ENCODE measurements at regions not wholly inside any gene's neighbourhood (a gene's known extent, or its start where the extent isn't known, plus 50 kb on each side); places are given as distances from the start of the nearest gene placed in this dataset.

DNA sequence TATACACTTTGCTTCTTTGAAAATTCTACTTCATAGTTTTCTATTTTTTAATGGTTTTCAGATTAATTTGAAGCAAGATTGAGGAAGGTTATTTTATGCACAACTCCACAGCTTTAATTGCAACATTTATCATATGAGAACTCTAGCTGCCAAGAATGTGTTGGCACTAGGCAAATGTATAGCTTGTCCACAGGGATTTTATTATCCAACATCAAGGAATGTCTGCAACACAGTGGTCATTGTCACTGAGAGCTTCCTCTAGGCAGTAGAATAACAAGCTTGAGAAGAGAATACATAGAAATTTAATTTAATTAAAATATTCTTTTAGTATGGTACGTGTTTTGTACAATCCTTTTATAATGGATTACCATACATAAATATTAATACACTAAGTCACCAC, 1600.8 kb downstream of the ARAP2 start:
- Histone ChIP-seq H3K27me3 (ENCODE audit: control insufficient read depth, insufficient read depth, low read length) (no peaks in the 10 kb centered on the region), H3K9me3 (ENCODE audit: control insufficient read depth, insufficient read depth, low read length) (no peaks in the 10 kb centered on the region)
- WGBS (ENCODE audit: insufficient coverage, insufficient read length) = no CpG with 5 or more reads among the region's 1 CpG

DNA sequence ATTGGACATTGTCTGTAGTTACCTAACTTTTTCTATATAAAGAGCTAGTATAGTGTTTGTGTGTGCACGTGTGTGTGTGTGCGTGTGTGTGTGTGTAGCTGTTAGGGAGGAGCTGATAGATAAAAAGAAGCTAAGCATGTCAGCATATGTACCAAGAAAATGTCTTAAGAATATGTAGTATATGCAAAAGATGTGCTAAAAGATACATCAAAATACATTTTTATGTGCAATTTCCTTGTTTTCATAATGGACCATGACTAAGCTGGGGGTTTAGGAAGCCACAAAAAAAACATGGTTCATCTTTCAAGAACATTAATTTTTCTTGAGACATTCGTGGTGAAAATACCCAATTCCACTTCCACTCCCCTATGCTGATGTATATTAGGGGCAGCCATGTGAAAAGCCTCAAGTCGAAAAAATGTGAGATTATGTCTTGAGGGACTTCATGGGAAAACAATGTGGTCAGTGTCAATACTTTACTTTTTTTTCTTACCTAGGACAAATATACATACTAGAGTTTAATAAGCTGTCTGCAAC, 1599.7 kb downstream of the ARAP2 start:
- Histone ChIP-seq H3K27me3 (ENCODE audit: control insufficient read depth, insufficient read depth, low read length) (no peaks in the 10 kb centered on the region), H3K4me1 (ENCODE audit: control insufficient read depth, insufficient read depth, low read length) (no peaks in the 10 kb centered on the region), H3K9me3 (ENCODE audit: control insufficient read depth, insufficient read depth, low read length) (no peaks in the 10 kb centered on the region), H3K4me3 (ENCODE audit: low read length) (no peak overlapping the region), H3K27ac (ENCODE audit: low read length) (no peak overlapping the region), H3K36me3 (ENCODE audit: control insufficient read depth, insufficient read depth, low read length) (no peaks in the 10 kb centered on the region)
- DNase-seq (ENCODE audit: low read depth, low spot score) = no peak
- WGBS (ENCODE audit: insufficient coverage, insufficient read length) = no CpG with 5 or more reads among the region's 4 CpGs

More for the DNA sequence above, 1600.8 kb downstream of the ARAP2 start:
- Histone ChIP-seq H3K36me3 (ENCODE audit: control insufficient read depth, insufficient read depth, low read length) (no peaks in the 10 kb centered on the region), H3K4me1 (ENCODE audit: control insufficient read depth, insufficient read depth, low read length) (no peaks in the 10 kb centered on the region), H3K4me3 (ENCODE audit: low read length) (no peak overlapping the region), H3K27ac (ENCODE audit: low read length) (no peak overlapping the region)
- no peak for DNase-seq (ENCODE audit: low read depth, low spot score)

DNA sequence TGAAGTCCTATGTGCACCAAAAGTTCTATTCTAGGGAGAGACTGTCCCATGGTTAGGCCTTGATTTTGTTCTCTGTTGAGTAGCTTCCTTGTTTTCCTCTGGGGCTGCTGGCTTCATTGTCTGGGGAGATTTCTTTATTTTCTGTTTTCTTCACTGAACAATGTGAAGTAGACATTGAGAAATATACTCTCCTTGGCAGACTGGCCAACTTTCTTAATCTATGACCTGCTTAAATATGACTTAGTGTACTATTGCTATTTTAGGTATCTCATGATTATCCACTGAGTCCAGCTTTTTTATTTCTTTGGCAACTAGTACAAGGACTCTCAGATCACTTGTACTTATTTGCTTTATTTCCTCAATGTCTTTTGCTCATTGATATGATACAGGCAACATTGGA, 1594.6 kb downstream of the ARAP2 start:
- no peaks in the 10 kb centered on the region for H3K27me3 ChIP-seq (ENCODE audit: control insufficient read depth, insufficient read depth, low read length)
- no peak overlapping the region for H3K4me3 ChIP-seq (ENCODE audit: low read length)
- H3K36me3 ChIP-seq (ENCODE audit: control insufficient read depth, insufficient read depth, low read length) = no peaks in the 10 kb centered on the region
- no peak for DNase-seq (ENCODE audit: low read depth, low spot score)
- H3K9me3 ChIP-seq (ENCODE audit: control insufficient read depth, insufficient read depth, low read length) = no peaks in the 10 kb centered on the region
- H3K27ac ChIP-seq (ENCODE audit: low read length) = no peak overlapping the region
- no peaks in the 10 kb centered on the region for H3K4me1 ChIP-seq (ENCODE audit: control insufficient read depth, insufficient read depth, low read length)

DNA sequence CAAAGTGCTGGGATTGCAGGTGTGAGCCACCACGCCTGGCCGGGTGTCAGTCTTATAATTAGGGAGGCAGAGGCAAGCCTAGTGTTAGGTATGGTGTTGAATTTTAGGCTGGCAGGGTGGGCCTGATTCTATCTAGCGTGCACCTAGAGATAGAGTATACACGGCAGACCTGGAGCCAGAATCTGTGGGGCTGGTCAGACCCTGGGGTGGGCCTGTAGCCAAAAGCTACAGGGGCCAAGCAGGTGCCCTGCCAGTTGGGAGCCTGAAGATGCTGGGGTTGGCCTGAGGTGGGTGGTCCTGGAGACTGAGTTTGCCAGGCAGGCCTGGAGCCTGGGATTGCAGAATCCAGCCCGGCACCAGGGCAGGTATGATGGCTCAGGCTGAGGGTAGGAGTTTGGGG, 1580.3 kb downstream of the ARAP2 start:
- Histone ChIP-seq H3K36me3 (ENCODE audit: control insufficient read depth, insufficient read depth, low read length) (no peaks in the 10 kb centered on the region), H3K27me3 (ENCODE audit: control insufficient read depth, insufficient read depth, low read length) (no peaks in the 10 kb centered on the region), H3K9me3 (ENCODE audit: control insufficient read depth, insufficient read depth, low read length) (no peaks in the 10 kb centered on the region), H3K27ac (ENCODE audit: low read length) (no peak overlapping the region), H3K4me1 (ENCODE audit: control insufficient read depth, insufficient read depth, low read length) (no peaks in the 10 kb centered on the region), H3K4me3 (ENCODE audit: low read length) (no peak overlapping the region)
- no CpG with 5 or more reads among the region's 5 CpGs for WGBS (ENCODE audit: insufficient coverage, insufficient read length)
- no peak for DNase-seq (ENCODE audit: low read depth, low spot score)

DNA sequence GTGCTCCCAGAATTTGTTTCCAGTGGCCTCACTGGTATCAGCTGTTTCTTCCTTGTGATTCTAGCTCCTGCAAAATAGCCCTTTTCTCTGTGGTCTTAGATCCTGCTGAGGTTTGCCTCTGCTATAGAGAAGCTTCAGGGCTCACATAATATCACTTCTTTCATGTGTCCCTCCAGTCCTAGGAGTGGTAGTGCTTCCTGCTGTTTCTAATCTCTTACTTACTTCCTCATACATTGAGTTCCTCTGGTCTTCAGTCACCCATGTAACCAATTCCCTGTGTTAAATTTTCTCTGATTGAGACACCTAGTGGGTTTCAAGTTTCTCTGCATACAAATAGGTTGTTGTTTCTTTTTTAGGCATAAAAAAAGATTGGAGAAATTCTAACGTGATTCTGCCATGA, 1567.9 kb downstream of the ARAP2 start:
- Histone ChIP-seq H3K4me1 (ENCODE audit: control insufficient read depth, insufficient read depth, low read length) (no peaks in the 10 kb centered on the region), H3K4me3 (ENCODE audit: low read length) (no peak overlapping the region), H3K27ac (ENCODE audit: low read length) (no peak overlapping the region), H3K27me3 (ENCODE audit: control insufficient read depth, insufficient read depth, low read length) (no peaks in the 10 kb centered on the region), H3K36me3 (ENCODE audit: control insufficient read depth, insufficient read depth, low read length) (no peaks in the 10 kb centered on the region), H3K9me3 (ENCODE audit: control insufficient read depth, insufficient read depth, low read length) (no peaks in the 10 kb centered on the region)
- WGBS (ENCODE audit: insufficient coverage, insufficient read length) = no CpG with 5 or more reads among the region's 1 CpG
- no peak for DNase-seq (ENCODE audit: low read depth, low spot score)

DNA sequence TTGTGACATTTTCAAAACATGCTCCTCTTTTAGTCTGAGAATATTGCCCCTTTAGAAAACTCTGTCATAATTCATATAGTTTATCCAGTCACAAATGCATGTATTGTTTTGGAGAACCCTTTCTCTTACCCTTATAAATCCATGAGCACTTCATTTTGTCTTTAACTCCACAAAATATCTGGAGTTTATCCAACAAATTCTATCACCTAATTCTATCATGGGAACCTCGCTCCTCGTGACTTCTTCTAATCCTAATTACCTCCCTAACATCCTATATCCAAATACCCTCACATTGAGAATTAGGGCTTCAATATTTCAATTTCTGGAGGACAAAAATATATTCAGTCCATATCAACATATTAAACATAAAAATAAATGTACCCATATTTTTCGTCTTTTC, 1565.9 kb downstream of the ARAP2 start:
- H3K9me3 ChIP-seq (ENCODE audit: control insufficient read depth, insufficient read depth, low read length) = no peaks in the 10 kb centered on the region
- 100% methylated on average over 2 of the region's 3 CpGs for WGBS (ENCODE audit: insufficient coverage, insufficient read length)
- no peak for DNase-seq (ENCODE audit: low read depth, low spot score)

DNA sequence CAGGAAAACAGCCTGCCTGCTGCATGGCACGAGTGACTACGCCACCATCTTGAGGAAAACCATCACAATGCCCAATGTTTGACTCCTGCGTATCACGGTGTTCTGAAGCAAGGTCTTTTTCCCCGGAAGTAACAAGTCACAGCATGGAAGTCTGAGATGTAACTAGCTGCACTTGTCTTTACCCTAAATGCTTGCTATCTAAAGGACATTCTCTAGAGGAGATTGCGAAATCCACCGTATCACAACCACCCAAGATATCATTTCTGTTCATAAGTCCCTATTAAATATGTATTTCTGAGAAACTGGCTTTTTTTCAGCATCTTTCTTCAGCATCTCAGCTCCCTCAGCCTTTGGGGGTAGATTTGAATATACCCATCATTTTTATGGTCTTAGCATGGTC, 1565.1 kb downstream of the ARAP2 start:
- WGBS (ENCODE audit: insufficient coverage, insufficient read length) = no CpG with 5 or more reads among the region's 7 CpGs
- no peaks in the 10 kb centered on the region for H3K27me3 ChIP-seq (ENCODE audit: control insufficient read depth, insufficient read depth, low read length)
- H3K4me3 ChIP-seq (ENCODE audit: low read length) = no peak overlapping the region
- H3K36me3 ChIP-seq (ENCODE audit: control insufficient read depth, insufficient read depth, low read length) = no peaks in the 10 kb centered on the region
- H3K9me3 ChIP-seq (ENCODE audit: control insufficient read depth, insufficient read depth, low read length) = no peaks in the 10 kb centered on the region
- no peaks in the 10 kb centered on the region for H3K4me1 ChIP-seq (ENCODE audit: control insufficient read depth, insufficient read depth, low read length)
- H3K27ac ChIP-seq (ENCODE audit: low read length) = no peak overlapping the region
- DNase-seq (ENCODE audit: low read depth, low spot score) = no peak

More for the DNA sequence above, 1565.9 kb downstream of the ARAP2 start:
- Histone ChIP-seq H3K4me3 (ENCODE audit: low read length) (no peak overlapping the region), H3K27me3 (ENCODE audit: control insufficient read depth, insufficient read depth, low read length) (no peaks in the 10 kb centered on the region), H3K36me3 (ENCODE audit: control insufficient read depth, insufficient read depth, low read length) (no peaks in the 10 kb centered on the region), H3K27ac (ENCODE audit: low read length) (no peak overlapping the region), H3K4me1 (ENCODE audit: control insufficient read depth, insufficient read depth, low read length) (no peaks in the 10 kb centered on the region)

DNA sequence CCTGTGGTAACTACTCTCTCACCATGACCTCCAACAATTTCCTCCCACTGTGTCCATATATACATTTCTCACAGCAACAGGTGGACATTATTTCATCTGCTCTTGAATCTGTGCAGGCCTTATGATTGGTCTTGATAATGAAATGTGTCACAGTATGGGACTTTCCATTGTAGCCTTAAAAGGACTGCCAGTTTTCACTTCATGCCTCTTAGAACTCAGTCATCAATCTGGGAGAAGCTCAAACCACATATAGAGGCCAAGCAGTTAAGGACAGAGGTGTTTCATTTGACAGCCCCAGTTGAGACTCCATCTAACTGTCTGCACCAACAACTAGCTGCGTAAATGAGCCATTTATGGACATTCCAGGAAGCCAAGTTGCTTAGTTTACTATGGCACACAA, 1534.8 kb downstream of the ARAP2 start:
- Histone ChIP-seq H3K36me3 (ENCODE audit: control insufficient read depth, insufficient read depth, low read length) (no peaks in the 10 kb centered on the region), H3K27me3 (ENCODE audit: control insufficient read depth, insufficient read depth, low read length) (no peaks in the 10 kb centered on the region), H3K27ac (ENCODE audit: low read length) (no peak overlapping the region), H3K4me3 (ENCODE audit: low read length) (no peak overlapping the region), H3K4me1 (ENCODE audit: control insufficient read depth, insufficient read depth, low read length) (no peaks in the 10 kb centered on the region), H3K9me3 (ENCODE audit: control insufficient read depth, insufficient read depth, low read length) (no peaks in the 10 kb centered on the region)
- WGBS (ENCODE audit: insufficient coverage, insufficient read length) = no CpG with 5 or more reads among the region's 1 CpG
- DNase-seq (ENCODE audit: low read depth, low spot score) = no peak

DNA sequence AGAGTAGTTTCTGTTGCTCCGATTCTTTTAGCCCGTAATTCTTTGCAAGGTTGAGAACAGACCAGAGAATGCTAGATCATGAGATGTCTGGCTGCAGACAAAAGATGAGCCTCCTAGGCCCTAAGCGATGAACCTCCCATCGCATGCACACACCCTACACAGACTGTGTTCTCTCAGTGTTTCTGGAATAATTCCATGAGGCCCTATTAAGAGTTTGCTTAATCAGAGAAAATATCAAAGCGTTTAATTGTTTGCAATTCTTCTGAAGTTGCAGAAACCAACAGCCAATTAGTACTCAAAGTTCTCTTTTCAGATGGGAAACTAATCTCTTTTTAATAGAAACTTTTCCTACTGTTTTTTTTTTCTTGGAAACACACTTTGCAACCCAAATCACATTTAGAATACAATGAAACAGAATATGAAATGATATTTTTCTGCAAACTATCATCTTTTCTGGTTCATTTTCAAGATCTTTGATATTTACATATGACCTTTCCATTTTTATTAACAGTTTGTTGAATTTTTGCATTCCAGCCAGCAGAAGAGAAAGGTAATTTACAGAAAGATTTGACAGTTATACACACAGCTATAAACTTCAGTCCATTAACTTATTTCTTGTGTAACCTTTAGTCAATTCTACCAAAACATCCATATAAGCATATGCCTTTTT, 1525.6 kb downstream of the ARAP2 start:
- Histone ChIP-seq H3K4me1 (ENCODE audit: control insufficient read depth, insufficient read depth, low read length) (no peaks in the 10 kb centered on the region), H3K27me3 (ENCODE audit: control insufficient read depth, insufficient read depth, low read length) (no peaks in the 10 kb centered on the region), H3K36me3 (ENCODE audit: control insufficient read depth, insufficient read depth, low read length) (no peaks in the 10 kb centered on the region), H3K9me3 (ENCODE audit: control insufficient read depth, insufficient read depth, low read length) (no peaks in the 10 kb centered on the region), H3K4me3 (ENCODE audit: low read length) (no peak overlapping the region), H3K27ac (ENCODE audit: low read length) (no peak overlapping the region)
- DNase-seq (ENCODE audit: low read depth, low spot score) = no peak
- WGBS (ENCODE audit: insufficient coverage, insufficient read length) = no CpG with 5 or more reads among the region's 5 CpGs

DNA sequence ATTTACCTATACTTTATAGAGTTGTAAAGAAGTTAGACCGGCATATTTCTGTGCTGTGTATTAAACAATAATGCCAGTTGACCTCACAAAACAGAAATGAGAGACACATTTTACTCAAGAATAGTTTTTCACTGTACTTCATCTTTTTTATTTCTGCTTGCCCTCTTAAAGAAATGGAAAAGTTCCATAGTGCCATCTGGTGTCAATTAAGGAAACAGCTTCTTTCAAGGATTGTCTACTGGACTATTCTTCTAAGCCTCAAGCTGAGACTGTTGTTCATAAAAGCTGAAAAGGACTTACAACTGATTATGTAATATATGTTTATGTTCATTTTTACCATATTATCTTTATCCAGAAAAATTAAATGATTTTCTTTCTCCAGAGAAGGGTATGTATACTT, 1523.7 kb downstream of the ARAP2 start:
- no peak overlapping the region for H3K27ac ChIP-seq (ENCODE audit: low read length)
- no CpG with 5 or more reads among the region's 1 CpG for WGBS (ENCODE audit: insufficient coverage, insufficient read length)
- no peaks in the 10 kb centered on the region for H3K4me1 ChIP-seq (ENCODE audit: control insufficient read depth, insufficient read depth, low read length)
- no peak for DNase-seq (ENCODE audit: low read depth, low spot score)
- H3K9me3 ChIP-seq (ENCODE audit: control insufficient read depth, insufficient read depth, low read length) = no peaks in the 10 kb centered on the region
- no peaks in the 10 kb centered on the region for H3K27me3 ChIP-seq (ENCODE audit: control insufficient read depth, insufficient read depth, low read length)
- no peaks in the 10 kb centered on the region for H3K36me3 ChIP-seq (ENCODE audit: control insufficient read depth, insufficient read depth, low read length)
- H3K4me3 ChIP-seq (ENCODE audit: low read length) = no peak overlapping the region

DNA sequence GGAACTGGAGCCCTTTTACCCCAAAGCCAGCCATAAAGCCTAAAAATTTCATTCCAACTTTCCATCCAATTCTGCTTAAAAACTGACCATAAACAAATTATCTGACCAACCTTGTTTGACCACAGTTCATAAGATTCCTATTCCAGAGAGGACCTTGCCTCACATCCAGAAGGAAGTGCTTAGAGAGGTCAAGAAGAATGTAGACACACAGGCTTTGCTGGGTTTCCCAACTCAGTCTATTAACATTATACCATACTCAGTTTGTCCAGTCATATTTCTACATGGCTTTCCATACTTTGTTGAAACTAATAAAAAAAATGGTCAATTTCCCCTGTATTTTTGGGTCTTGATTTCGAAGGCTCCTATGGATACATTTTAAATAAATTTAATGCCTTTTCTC, 1522.5 kb downstream of the ARAP2 start:
- DNase-seq (ENCODE audit: low read depth, low spot score) = no peak
- no peaks in the 10 kb centered on the region for H3K36me3 ChIP-seq (ENCODE audit: control insufficient read depth, insufficient read depth, low read length)
- H3K4me1 ChIP-seq (ENCODE audit: control insufficient read depth, insufficient read depth, low read length) = no peaks in the 10 kb centered on the region
- no peaks in the 10 kb centered on the region for H3K27me3 ChIP-seq (ENCODE audit: control insufficient read depth, insufficient read depth, low read length)
- WGBS (ENCODE audit: insufficient coverage, insufficient read length) = no CpG with 5 or more reads among the region's 1 CpG
- no peak overlapping the region for H3K27ac ChIP-seq (ENCODE audit: low read length)
- H3K9me3 ChIP-seq (ENCODE audit: control insufficient read depth, insufficient read depth, low read length) = no peaks in the 10 kb centered on the region
- H3K4me3 ChIP-seq (ENCODE audit: low read length) = no peak overlapping the region

Measured in iPS DF 6.9 (cell line).